H1 (cell line): ENCODE measurements at regions not wholly inside any gene's neighbourhood (a gene's known extent, or its start where the extent isn't known, plus 50 kb on each side); places are given as distances from the start of the nearest gene placed in this dataset.

Source experiments
- CHD7 ChIP-seq: fragments of 300-600 bp; sonication (generic); IDR thresholded peaks from 2 replicates; pipeline ENCODE4 v1.7.1; 2012; ENCODE audit warnings: low read length, moderate library complexity, mild to moderate bottlenecking, inconsistent platforms; ENCODE audit not compliant: insufficient replicate concordance
- KDM1A ChIP-seq: fragments of 200-600, 300-600 bp; sonication (generic); IDR thresholded peaks from 2 replicates; pipeline ENCODE4 v1.7.1; 2016; ENCODE audit warnings: mild to moderate bottlenecking, low read length, borderline replicate concordance
- KDM4A ChIP-seq: IDR thresholded peaks from one replicate; pipeline ENCODE4 v1.7.1; 2012; ENCODE audit warnings: low read depth, mild to moderate bottlenecking, moderate library complexity, low read length, inconsistent platforms; ENCODE audit not compliant: severe bottlenecking
- KDM5A ChIP-seq: fragments of 200-600 bp; IDR thresholded peaks from 2 replicates; pipeline ENCODE4 v1.7.1; 2012; ENCODE audit warnings: mild to moderate bottlenecking, low read length, inconsistent platforms, mixed read lengths
- PHF8 ChIP-seq: fragments of 200-600 bp; sonication (generic); conservative IDR thresholded peaks from 2 replicates; pipeline ENCODE4 v1.7.1; 2012; ENCODE audit warnings: low read depth, mild to moderate bottlenecking, inconsistent platforms, low read length, moderate library complexity
- POLR2AphosphoS5 ChIP-seq: IDR thresholded peaks from 2 replicates; pipeline ENCODE4 v1.6.1; 2011; ENCODE audit warnings: low read depth, low read length
- RBBP5 ChIP-seq: IDR thresholded peaks from 2 replicates; pipeline ENCODE4 v1.7.1; 2012; ENCODE audit warnings: low read depth, mild to moderate bottlenecking, inconsistent platforms, low read length, moderate library complexity, borderline replicate concordance

GRCh38 chr9:86557918-86558317 is 203.7 kb upstream of the TUT7 start (continued):
- TF ChIP-seq CHD7, result no peak
- TF ChIP-seq POLR2AphosphoS5, result no peak
- no peak for TF ChIP-seq RBBP5
- TF ChIP-seq KDM5A, result no peak
- TF ChIP-seq KDM4A, result no peak
- TF ChIP-seq KDM1A, result no peak
- TF ChIP-seq PHF8, result no peak
